GM23338 (cell line): ENCODE measurements at regions not wholly inside any gene's neighbourhood (a gene's known extent, or its start where the extent isn't known, plus 50 kb on each side); places are given as distances from the start of the nearest gene placed in this dataset.

Experiments used
- ATAC-seq: fragments of 200-7000 bp; cut with Tn5 transposase; 3 replicates; pipeline ENCODE4 v1.9.1; 2020
- DNase-seq: peaks from one replicate; pipeline ENCODE4 v3.0.0-alpha.2; 2015; ENCODE audit warnings: low spot score
- H2AFZ ChIP-seq: fragments of 200-600 bp; sonication (generic); 2 replicates; pipeline ENCODE4 v1.8.0; 2016; ENCODE audit warnings: antibody characterized with exemption, mild to moderate bottlenecking, moderate library complexity
- H3F3A ChIP-seq: fragments of 200-600 bp; sonication (generic); replicated peaks from 2 replicates; pipeline ENCODE4 v1.8.0; 2017; ENCODE audit warnings: antibody characterized with exemption, mixed run types, low read depth
- H3K27ac ChIP-seq: fragments of 200-600 bp; sonication (generic); 2 replicates; pipeline ENCODE4 v1.6.1; 2016; ENCODE audit warnings: low read depth
- H3K27me3 ChIP-seq: fragments of 200-600 bp; sonication (generic); 2 replicates; pipeline ENCODE4 v1.8.0; 2016; ENCODE audit warnings: mild to moderate bottlenecking, mixed run types, moderate library complexity; ENCODE audit not compliant: insufficient read depth
- H3K36me3 ChIP-seq: fragments of 200-600 bp; sonication (generic); 2 replicates; pipeline ENCODE4 v1.8.0; 2016; ENCODE audit warnings: mild to moderate bottlenecking; ENCODE audit not compliant: insufficient read depth
- H3K4me1 ChIP-seq: fragments of 200-600 bp; sonication (generic); 2 replicates; pipeline ENCODE4 v1.8.0; 2016; ENCODE audit warnings: mild to moderate bottlenecking, moderate library complexity; ENCODE audit not compliant: insufficient read depth
- H3K4me2 ChIP-seq: fragments of 200-600 bp; sonication (generic); 2 replicates; pipeline ENCODE4 v1.7.1; 2017; ENCODE audit warnings: mixed run types
- H3K4me3 ChIP-seq: fragments of 200-600 bp; sonication (generic); 2 replicates; pipeline ENCODE4 v1.6.1; 2016; ENCODE audit warnings: mixed run types
- H3K79me2 ChIP-seq: fragments of 200-600 bp; sonication (generic); replicated peaks from 2 replicates; pipeline ENCODE4 v1.8.0; 2017; ENCODE audit warnings: mild to moderate bottlenecking; ENCODE audit not compliant: insufficient read depth
- H3K9me2 ChIP-seq: fragments of 200-600 bp; sonication (generic); 2 replicates; pipeline ENCODE4 v1.8.0; 2017; ENCODE audit not compliant: insufficient read depth
- H4K20me1 ChIP-seq: fragments of 200-600 bp; sonication (generic); replicated peaks from 2 replicates; pipeline ENCODE4 v1.8.0; 2017; ENCODE audit warnings: mild to moderate bottlenecking; ENCODE audit not compliant: insufficient read depth
- H3K27ac Mint-ChIP-seq: 2 replicates; pipeline ENCODE4 v1.8.0; 2020; ENCODE audit warnings: inconsistent platforms, mild to moderate bottlenecking, moderate library complexity, mixed read lengths
- H3K27me3 Mint-ChIP-seq: 3 replicates; pipeline ENCODE4 v1.8.0; 2022; ENCODE audit warnings: low read depth, mild to moderate bottlenecking, moderate library complexity, mixed read lengths, inconsistent platforms; ENCODE audit not compliant: insufficient read depth, poor library complexity
- H3K36me3 Mint-ChIP-seq: 3 replicates; pipeline ENCODE4 v1.8.0; 2021; ENCODE audit warnings: low read depth, mild to moderate bottlenecking, inconsistent platforms, moderate library complexity, mixed read lengths
- H3K4me1 Mint-ChIP-seq: 3 replicates; pipeline ENCODE4 v1.8.0; 2020; ENCODE audit warnings: mild to moderate bottlenecking, inconsistent platforms, mixed read lengths
- H3K4me3 Mint-ChIP-seq: 3 replicates; pipeline ENCODE4 v1.8.0; 2021; ENCODE audit warnings: moderate library complexity, mild to moderate bottlenecking, inconsistent platforms, mixed read lengths
- H3K9me3 Mint-ChIP-seq: 3 replicates; pipeline ENCODE4 v1.8.0; 2020; ENCODE audit warnings: moderate library complexity, mild to moderate bottlenecking, inconsistent platforms, mixed read lengths
- CREB1 ChIP-seq: fragments of 250-450 bp; sonication (Bioruptor Pico); IDR thresholded peaks from 2 replicates; pipeline ENCODE4 v1.5.0; 2020; ENCODE audit warnings: low read depth, mild to moderate bottlenecking, moderate library complexity
- CTCF ChIP-seq, 2 experiments: fragments of 200-600 bp in 1 of 2; sonication (generic) in 1 of 2; conservative IDR thresholded peaks; 2 replicates each; pipeline versions ENCODE4 v1.5.1 to v1.6.1; 2016 to 2017; ENCODE audit warnings: antibody characterized with exemption in 2 of 2, low read depth in 2 of 2, mild to moderate bottlenecking in 2 of 2, moderate library complexity in 1 of 2
- EZH2phosphoT487 ChIP-seq: fragments of 200-600 bp; sonication (generic); IDR thresholded peaks from one replicate; pipeline ENCODE4 v1.8.1; 2018; ENCODE audit warnings: antibody characterized with exemption; ENCODE audit not compliant: unreplicated experiment
- REST ChIP-seq: IDR thresholded peaks from one replicate; pipeline ENCODE4 v1.6.1; 2018; ENCODE audit warnings: antibody characterized with exemption; ENCODE audit not compliant: unreplicated experiment
- STAT1 ChIP-seq: IDR thresholded peaks from one replicate; pipeline ENCODE4 v1.6.1; 2016; ENCODE audit warnings: antibody characterized with exemption; ENCODE audit not compliant: unreplicated experiment
- ZNF462 ChIP-seq: fragments of 250-450 bp; sonication (Bioruptor Pico); IDR thresholded peaks from 2 replicates; pipeline ENCODE4 v1.5.0; 2020; ENCODE audit warnings: mild to moderate bottlenecking, moderate library complexity

- TF ChIP-seq ZNF462 (CRISPR knock-in tag) (no peak), STAT1 (no peak)
Observed at GRCh38 chr5:171703146-171703545, 82.5 kb upstream of the SMIM23 start (continued).

- Histone ChIP-seq H3K27me3 (no peaks in the 10 kb centered on the region), H3K4me1 (no peaks in the 10 kb centered on the region), H3F3A (no peaks in the 10 kb centered on the region), H3K9me2 (no peaks in the 10 kb centered on the region), H2AFZ (no peak overlapping the region), H3K36me3 (no peaks in the 10 kb centered on the region), H3K79me2 (no peaks in the 10 kb centered on the region), H3K27ac (no peak overlapping the region), H3K4me2 (no peak overlapping the region), H3K4me3 (no peak overlapping the region), H4K20me1 (no peaks in the 10 kb centered on the region)
- ATAC-seq (no peak), DNase-seq (no peak)
- Mint-ChIP-seq H3K27ac (no peak overlapping the region), H3K27me3 (peaks cover 3% of the 10 kb centered on the region), H3K4me1 (peaks cover 3% of the 10 kb centered on the region; the same call in 2 of the 3 replicates), H3K36me3 (no peaks in the 10 kb centered on the region), H3K4me3 (no peak overlapping the region), H3K9me3 (no peaks in the 10 kb centered on the region)
- TF ChIP-seq REST (no peak), CTCF (conservative IDR thresholded peaks at IDR 0.05; ENCODE audit: low read depth in 2 of 2) (no peak), EZH2phosphoT487 (no peak), CREB1 (no peak)
Observed at GRCh38 chr5:171705036-171705435, 80.6 kb upstream of the SMIM23 start.
